ENCODE measurements at regions not wholly inside any gene's neighbourhood (a gene's known extent, or its start where the extent isn't known, plus 50 kb on each side); places are given as distances from the start of the nearest gene placed in this dataset.
"Not testable (repeated sequence)": the region's sequence is repeated elsewhere in the genome, so short reads cannot be mapped to it uniquely, and the experiment has no call there.

GRCh38 chr1:73026114-73026513, 743.8 kb upstream of the NEGR1 start:
- H3K36me3 ChIP-seq (ENCODE audit: control insufficient read depth in 2 of 2, insufficient read depth in 2 of 2, low read length in 2 of 2) = no peaks in the 10 kb centered on the region
- no peaks in the 10 kb centered on the region for H3K9me3 ChIP-seq (ENCODE audit: control insufficient read depth in 2 of 2, low read length in 2 of 2)

GRCh38 chr1:73009938-73010337, 727.6 kb upstream of the NEGR1 start:
- H3K27me3 ChIP-seq (ENCODE audit: control insufficient read depth in 2 of 2, insufficient read depth in 2 of 2, low read length in 2 of 2) = no peaks in the 10 kb centered on the region
- no peak overlapping the region for H3K9ac ChIP-seq (ENCODE audit: low read depth in 1 of 2, low read length in 2 of 2)
- no peak overlapping the region for H3K4me3 ChIP-seq (ENCODE audit: low read length in 2 of 2)
- no peak overlapping the region for H3K27ac ChIP-seq (ENCODE audit: low read depth in 2 of 2, low read length in 2 of 2)
- no peaks in the 10 kb centered on the region for H3K36me3 ChIP-seq (ENCODE audit: control insufficient read depth in 2 of 2, insufficient read depth in 2 of 2, low read length in 2 of 2)
- no peaks in the 10 kb centered on the region for H3K4me1 ChIP-seq (ENCODE audit: control insufficient read depth in 2 of 2, insufficient read depth in 2 of 2, low read length in 2 of 2)
- no peaks in the 10 kb centered on the region for H3K9me3 ChIP-seq (ENCODE audit: control insufficient read depth in 2 of 2, low read length in 2 of 2)

More at GRCh38 chr1:73026114-73026513, 743.8 kb upstream of the NEGR1 start:
- H3K27ac ChIP-seq (ENCODE audit: low read depth in 2 of 2, low read length in 2 of 2) = no peak overlapping the region
- H3K27me3 ChIP-seq (ENCODE audit: control insufficient read depth in 2 of 2, insufficient read depth in 2 of 2, low read length in 2 of 2) = no peaks in the 10 kb centered on the region
- no peak overlapping the region for H3K9ac ChIP-seq (ENCODE audit: low read depth in 1 of 2, low read length in 2 of 2)
- H3K4me3 ChIP-seq (ENCODE audit: low read length in 2 of 2) = no peak overlapping the region
- H3K4me1 ChIP-seq (ENCODE audit: control insufficient read depth in 2 of 2, insufficient read depth in 2 of 2, low read length in 2 of 2) = no peaks in the 10 kb centered on the region

DNA sequence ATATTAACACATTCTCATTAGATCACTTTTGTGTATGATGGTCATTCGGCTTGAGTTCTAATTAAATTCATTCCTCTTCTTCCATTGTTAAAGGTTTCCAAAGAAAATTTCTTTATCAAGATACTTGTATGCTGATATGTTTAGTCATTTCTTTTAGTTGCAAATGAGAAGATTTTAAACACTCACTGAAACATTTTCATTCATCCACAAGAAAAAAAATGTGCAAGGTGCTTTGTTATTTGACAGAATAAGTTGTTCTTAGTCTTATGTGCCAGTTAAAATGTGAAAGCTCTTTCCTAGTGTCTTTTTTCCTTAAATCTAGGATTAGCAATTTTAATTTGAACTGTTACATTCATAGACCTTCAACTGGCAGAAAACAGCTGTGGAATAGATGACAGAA, 727.0 kb upstream of the NEGR1 start:
- Histone ChIP-seq H3K4me3 (ENCODE audit: low read length in 2 of 2) (no peak overlapping the region), H3K4me1 (ENCODE audit: control insufficient read depth in 2 of 2, insufficient read depth in 2 of 2, low read length in 2 of 2) (no peaks in the 10 kb centered on the region), H3K27ac (ENCODE audit: low read depth in 2 of 2, low read length in 2 of 2) (no peak overlapping the region), H3K36me3 (ENCODE audit: control insufficient read depth in 2 of 2, insufficient read depth in 2 of 2, low read length in 2 of 2) (no peaks in the 10 kb centered on the region), H3K9ac (ENCODE audit: low read depth in 1 of 2, low read length in 2 of 2) (no peak overlapping the region), H3K9me3 (ENCODE audit: control insufficient read depth in 2 of 2, low read length in 2 of 2) (no peaks in the 10 kb centered on the region), H3K27me3 (ENCODE audit: control insufficient read depth in 2 of 2, insufficient read depth in 2 of 2, low read length in 2 of 2) (no peaks in the 10 kb centered on the region)

DNA sequence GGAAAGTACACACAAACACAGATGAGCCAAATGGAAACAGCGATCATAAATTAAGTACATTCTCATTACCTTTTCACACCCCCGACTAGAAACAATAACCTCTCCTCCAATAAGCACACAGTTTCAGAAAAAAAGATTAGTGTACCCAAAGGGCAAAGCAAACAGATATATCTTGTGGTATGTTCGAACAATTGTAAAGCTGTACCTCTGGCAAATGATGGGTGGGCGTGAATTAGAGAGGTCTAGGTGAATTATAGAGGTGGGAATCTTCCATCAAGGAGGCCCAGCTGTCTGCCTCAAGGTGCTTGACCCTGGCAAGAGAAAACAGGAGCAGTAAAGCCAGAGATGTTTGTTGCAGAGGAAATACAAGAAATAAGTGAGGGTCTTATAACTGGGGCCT, 715.3 kb upstream of the NEGR1 start:
- no peak overlapping the region for H3K4me3 ChIP-seq (ENCODE audit: low read length in 2 of 2)
- H3K9ac ChIP-seq (ENCODE audit: low read depth in 1 of 2, low read length in 2 of 2) = no peak overlapping the region

DNA sequence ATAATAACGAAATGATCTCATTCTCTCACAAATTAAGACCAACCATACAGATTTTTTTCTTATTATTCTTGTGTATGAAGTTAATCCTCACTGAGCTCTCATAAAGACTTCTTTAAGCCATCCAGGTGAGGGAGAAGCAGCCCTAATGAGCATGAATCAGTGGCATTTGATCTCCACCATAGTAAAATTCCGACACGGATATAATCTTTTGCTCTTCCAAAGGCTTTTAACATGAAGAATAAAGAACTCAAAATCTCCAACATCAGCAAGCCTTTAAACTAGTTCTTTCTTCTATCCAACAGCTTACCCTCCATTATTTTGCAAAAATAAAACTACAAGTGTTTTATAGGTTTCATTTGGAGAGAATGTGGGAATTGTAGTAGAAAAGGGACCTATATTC, 714.7 kb upstream of the NEGR1 start:
- H3K27me3 ChIP-seq (ENCODE audit: control insufficient read depth in 2 of 2, insufficient read depth in 2 of 2, low read length in 2 of 2) = no peaks in the 10 kb centered on the region
- no peaks in the 10 kb centered on the region for H3K36me3 ChIP-seq (ENCODE audit: control insufficient read depth in 2 of 2, insufficient read depth in 2 of 2, low read length in 2 of 2)

More for the DNA sequence above, 715.3 kb upstream of the NEGR1 start:
- no peak overlapping the region for H3K27ac ChIP-seq (ENCODE audit: low read depth in 2 of 2, low read length in 2 of 2)
- no peaks in the 10 kb centered on the region for H3K4me1 ChIP-seq (ENCODE audit: control insufficient read depth in 2 of 2, insufficient read depth in 2 of 2, low read length in 2 of 2)
- no peaks in the 10 kb centered on the region for H3K9me3 ChIP-seq (ENCODE audit: control insufficient read depth in 2 of 2, low read length in 2 of 2)
- no peaks in the 10 kb centered on the region for H3K36me3 ChIP-seq (ENCODE audit: control insufficient read depth in 2 of 2, insufficient read depth in 2 of 2, low read length in 2 of 2)
- no peaks in the 10 kb centered on the region for H3K27me3 ChIP-seq (ENCODE audit: control insufficient read depth in 2 of 2, insufficient read depth in 2 of 2, low read length in 2 of 2)

GRCh38 chr1:72987871-72988270, 705.5 kb upstream of the NEGR1 start:
- not testable (repeated sequence) for H3K4me1 ChIP-seq (ENCODE audit: control insufficient read depth in 2 of 2, insufficient read depth in 2 of 2, low read length in 2 of 2); H3K27me3 ChIP-seq (ENCODE audit: control insufficient read depth in 2 of 2, insufficient read depth in 2 of 2, low read length in 2 of 2); H3K9ac ChIP-seq (ENCODE audit: low read depth in 1 of 2, low read length in 2 of 2); H3K36me3 ChIP-seq (ENCODE audit: control insufficient read depth in 2 of 2, insufficient read depth in 2 of 2, low read length in 2 of 2); H3K27ac ChIP-seq (ENCODE audit: low read depth in 2 of 2, low read length in 2 of 2); H3K4me3 ChIP-seq (ENCODE audit: low read length in 2 of 2); H3K9me3 ChIP-seq (ENCODE audit: control insufficient read depth in 2 of 2, low read length in 2 of 2)

More for the DNA sequence above, 714.7 kb upstream of the NEGR1 start:
- Histone ChIP-seq H3K4me3 (ENCODE audit: low read length in 2 of 2) (no peak overlapping the region), H3K4me1 (ENCODE audit: control insufficient read depth in 2 of 2, insufficient read depth in 2 of 2, low read length in 2 of 2) (no peaks in the 10 kb centered on the region), H3K27ac (ENCODE audit: low read depth in 2 of 2, low read length in 2 of 2) (no peak overlapping the region), H3K9me3 (ENCODE audit: control insufficient read depth in 2 of 2, low read length in 2 of 2) (no peaks in the 10 kb centered on the region), H3K9ac (ENCODE audit: low read depth in 1 of 2, low read length in 2 of 2) (no peak overlapping the region)

- Histone ChIP-seq H3K27me3 (ENCODE audit: control insufficient read depth in 2 of 2, insufficient read depth in 2 of 2, low read length in 2 of 2) (no peaks in the 10 kb centered on the region), H3K9ac (ENCODE audit: low read depth in 1 of 2, low read length in 2 of 2) (no peak overlapping the region), H3K4me1 (ENCODE audit: control insufficient read depth in 2 of 2, insufficient read depth in 2 of 2, low read length in 2 of 2) (no peaks in the 10 kb centered on the region), H3K4me3 (ENCODE audit: low read length in 2 of 2) (no peak overlapping the region), H3K36me3 (ENCODE audit: control insufficient read depth in 2 of 2, insufficient read depth in 2 of 2, low read length in 2 of 2) (no peaks in the 10 kb centered on the region), H3K27ac (ENCODE audit: low read depth in 2 of 2, low read length in 2 of 2) (no peak overlapping the region), H3K9me3 (ENCODE audit: control insufficient read depth in 2 of 2, low read length in 2 of 2) (no peaks in the 10 kb centered on the region)
These were observed 704.4 kb upstream of the NEGR1 start for GRCh38 chr1:72986591-72987290.

- not testable (repeated sequence) for H3K9ac ChIP-seq (ENCODE audit: low read depth in 1 of 2, low read length in 2 of 2); H3K9me3 ChIP-seq (ENCODE audit: control insufficient read depth in 2 of 2, low read length in 2 of 2); H3K4me3 ChIP-seq (ENCODE audit: low read length in 2 of 2); H3K27me3 ChIP-seq (ENCODE audit: control insufficient read depth in 2 of 2, insufficient read depth in 2 of 2, low read length in 2 of 2); H3K27ac ChIP-seq (ENCODE audit: low read depth in 2 of 2, low read length in 2 of 2); H3K4me1 ChIP-seq (ENCODE audit: control insufficient read depth in 2 of 2, insufficient read depth in 2 of 2, low read length in 2 of 2); H3K36me3 ChIP-seq (ENCODE audit: control insufficient read depth in 2 of 2, insufficient read depth in 2 of 2, low read length in 2 of 2)
These were observed 702.7 kb upstream of the NEGR1 start for GRCh38 chr1:72985024-72985423.

- not testable (repeated sequence) for H3K9me3 ChIP-seq (ENCODE audit: control insufficient read depth in 2 of 2, low read length in 2 of 2); H3K4me1 ChIP-seq (ENCODE audit: control insufficient read depth in 2 of 2, insufficient read depth in 2 of 2, low read length in 2 of 2); H3K36me3 ChIP-seq (ENCODE audit: control insufficient read depth in 2 of 2, insufficient read depth in 2 of 2, low read length in 2 of 2); H3K27ac ChIP-seq (ENCODE audit: low read depth in 2 of 2, low read length in 2 of 2); H3K9ac ChIP-seq (ENCODE audit: low read depth in 1 of 2, low read length in 2 of 2); H3K4me3 ChIP-seq (ENCODE audit: low read length in 2 of 2); H3K27me3 ChIP-seq (ENCODE audit: control insufficient read depth in 2 of 2, insufficient read depth in 2 of 2, low read length in 2 of 2)
These were observed 700.7 kb upstream of the NEGR1 start for GRCh38 chr1:72983011-72983410.

- Histone ChIP-seq H3K4me3 (ENCODE audit: low read length in 2 of 2) (no peak overlapping the region), H3K9ac (ENCODE audit: low read depth in 1 of 2, low read length in 2 of 2) (no peak overlapping the region), H3K27ac (ENCODE audit: low read depth in 2 of 2, low read length in 2 of 2) (no peak overlapping the region), H3K27me3 (ENCODE audit: control insufficient read depth in 2 of 2, insufficient read depth in 2 of 2, low read length in 2 of 2) (no peaks in the 10 kb centered on the region), H3K9me3 (ENCODE audit: control insufficient read depth in 2 of 2, low read length in 2 of 2) (no peaks in the 10 kb centered on the region), H3K36me3 (ENCODE audit: control insufficient read depth in 2 of 2, insufficient read depth in 2 of 2, low read length in 2 of 2) (no peaks in the 10 kb centered on the region), H3K4me1 (ENCODE audit: control insufficient read depth in 2 of 2, insufficient read depth in 2 of 2, low read length in 2 of 2) (no peaks in the 10 kb centered on the region)
These were observed 687.1 kb upstream of the NEGR1 start for GRCh38 chr1:72969461-72969860.

DNA sequence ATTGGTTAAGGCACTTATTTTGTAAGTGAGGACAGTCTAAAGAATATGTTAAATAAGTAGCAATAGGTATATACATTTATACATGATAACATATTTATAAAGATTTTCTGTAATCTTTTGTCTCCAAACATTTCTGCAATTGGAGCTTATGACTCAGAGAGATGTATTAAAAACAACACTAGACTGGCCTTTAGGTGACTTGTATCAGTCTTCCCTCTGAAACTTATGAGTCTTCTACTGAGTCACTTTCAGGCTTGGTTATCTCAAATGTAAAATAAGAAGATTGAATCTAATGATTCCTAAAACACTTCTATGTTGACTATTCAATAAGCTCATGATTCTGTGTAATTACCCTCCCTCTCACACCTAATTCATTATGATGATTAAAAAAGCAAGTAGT, 672.6 kb upstream of the NEGR1 start:
- no peak overlapping the region for H3K27ac ChIP-seq (ENCODE audit: low read depth in 2 of 2, low read length in 2 of 2)
- H3K4me1 ChIP-seq (ENCODE audit: control insufficient read depth in 2 of 2, insufficient read depth in 2 of 2, low read length in 2 of 2) = no peaks in the 10 kb centered on the region
- no peaks in the 10 kb centered on the region for H3K27me3 ChIP-seq (ENCODE audit: control insufficient read depth in 2 of 2, insufficient read depth in 2 of 2, low read length in 2 of 2)
- no peak overlapping the region for H3K4me3 ChIP-seq (ENCODE audit: low read length in 2 of 2)
- H3K9ac ChIP-seq (ENCODE audit: low read depth in 1 of 2, low read length in 2 of 2) = no peak overlapping the region
- H3K9me3 ChIP-seq (ENCODE audit: control insufficient read depth in 2 of 2, low read length in 2 of 2) = no peaks in the 10 kb centered on the region
- H3K36me3 ChIP-seq (ENCODE audit: control insufficient read depth in 2 of 2, insufficient read depth in 2 of 2, low read length in 2 of 2) = no peaks in the 10 kb centered on the region

Measured in mucosa of rectum (tissue), 2 donors.